ENCODE measurements at regions not wholly inside any gene's neighbourhood (a gene's known extent, or its start where the extent isn't known, plus 50 kb on each side); places are given as distances from the start of the nearest gene placed in this dataset.

DNA sequence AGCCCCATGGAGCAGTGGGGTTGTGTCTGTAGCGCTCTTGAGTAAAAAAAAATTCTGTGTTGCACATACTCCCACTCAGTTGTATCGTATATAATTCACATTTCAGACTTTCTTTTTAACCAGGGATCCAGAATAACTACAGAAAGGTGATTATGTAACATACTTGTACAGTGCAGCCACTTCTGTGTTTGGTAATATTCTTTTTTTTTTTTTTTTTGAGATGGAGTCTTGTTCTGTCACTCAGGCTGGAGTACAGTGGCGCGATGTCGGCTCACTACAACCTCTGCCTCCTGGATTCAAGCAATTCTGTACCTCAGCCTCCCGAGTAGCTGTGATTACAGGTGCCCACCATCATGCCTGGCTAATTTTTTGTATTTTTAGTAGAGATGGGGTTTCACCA lies 82.4 kb upstream of the MACF1 start:
- DNase-seq (ENCODE audit: low read depth, low spot score) (no peak), ATAC-seq (no peak), FAIRE-seq (no peak)
- no peak for TF ChIP-seq BACH1 (IDR thresholded peaks at IDR 0.05; ENCODE audit: borderline replicate concordance)
- TF ChIP-seq BRCA1 (IDR thresholded peaks at IDR 0.05; ENCODE audit: low read depth, low read length) = no peak
- no peak for TF ChIP-seq ZNF207 (IDR thresholded peaks at IDR 0.05; ENCODE audit: borderline replicate concordance)
- no peak for TF ChIP-seq ZZZ3 (IDR thresholded peaks at IDR 0.05; ENCODE audit: control insufficient read depth, insufficient read length, low read depth)
- TF ChIP-seq SMC3 (IDR thresholded peaks at IDR 0.05; ENCODE audit: borderline replicate concordance, low read length) = no peak
- no peak for TF ChIP-seq ETV6 (conservative IDR thresholded peaks at IDR 0.05 in 1 of 2, IDR thresholded peaks at IDR 0.05 in 1 of 2; ENCODE audit: borderline replicate concordance in 1 of 2, low read depth in 1 of 2)
- no peak for TF ChIP-seq CHD1 (IDR thresholded peaks at IDR 0.05; ENCODE audit: low read depth, low read length)
- no peak for TF ChIP-seq RAD21 (IDR thresholded peaks at IDR 0.05; ENCODE audit: insufficient read depth, low read depth, low read length)
- no peak for TF ChIP-seq RCOR1 (conservative IDR thresholded peaks at IDR 0.05; ENCODE audit: low read depth, low read length)
- TF ChIP-seq, protein P1, sequence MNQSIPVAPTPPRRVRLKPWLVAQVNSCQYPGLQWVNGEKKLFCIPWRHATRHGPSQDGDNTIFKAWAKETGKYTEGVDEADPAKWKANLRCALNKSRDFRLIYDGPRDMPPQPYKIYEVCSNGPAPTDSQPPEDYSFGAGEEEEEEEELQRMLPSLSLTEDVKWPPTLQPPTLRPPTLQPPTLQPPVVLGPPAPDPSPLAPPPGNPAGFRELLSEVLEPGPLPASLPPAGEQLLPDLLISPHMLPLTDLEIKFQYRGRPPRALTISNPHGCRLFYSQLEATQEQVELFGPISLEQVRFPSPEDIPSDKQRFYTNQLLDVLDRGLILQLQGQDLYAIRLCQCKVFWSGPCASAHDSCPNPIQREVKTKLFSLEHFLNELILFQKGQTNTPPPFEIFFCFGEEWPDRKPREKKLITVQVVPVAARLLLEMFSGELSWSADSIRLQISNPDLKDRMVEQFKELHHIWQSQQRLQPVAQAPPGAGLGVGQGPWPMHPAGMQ (IDR thresholded peaks at IDR 0.05; ENCODE audit: borderline replicate concordance) = no peak
- TF ChIP-seq, protein P2, sequence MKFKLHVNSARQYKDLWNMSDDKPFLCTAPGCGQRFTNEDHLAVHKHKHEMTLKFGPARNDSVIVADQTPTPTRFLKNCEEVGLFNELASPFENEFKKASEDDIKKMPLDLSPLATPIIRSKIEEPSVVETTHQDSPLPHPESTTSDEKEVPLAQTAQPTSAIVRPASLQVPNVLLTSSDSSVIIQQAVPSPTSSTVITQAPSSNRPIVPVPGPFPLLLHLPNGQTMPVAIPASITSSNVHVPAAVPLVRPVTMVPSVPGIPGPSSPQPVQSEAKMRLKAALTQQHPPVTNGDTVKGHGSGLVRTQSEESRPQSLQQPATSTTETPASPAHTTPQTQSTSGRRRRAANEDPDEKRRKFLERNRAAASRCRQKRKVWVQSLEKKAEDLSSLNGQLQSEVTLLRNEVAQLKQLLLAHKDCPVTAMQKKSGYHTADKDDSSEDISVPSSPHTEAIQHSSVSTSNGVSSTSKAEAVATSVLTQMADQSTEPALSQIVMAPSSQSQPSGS (IDR thresholded peaks at IDR 0.05; ENCODE audit: low read length) = no peak
- TF ChIP-seq RELA (IDR thresholded peaks at IDR 0.05; ENCODE audit: borderline replicate concordance, partially characterized antibody) = no peak
- TF ChIP-seq, protein P3, sequence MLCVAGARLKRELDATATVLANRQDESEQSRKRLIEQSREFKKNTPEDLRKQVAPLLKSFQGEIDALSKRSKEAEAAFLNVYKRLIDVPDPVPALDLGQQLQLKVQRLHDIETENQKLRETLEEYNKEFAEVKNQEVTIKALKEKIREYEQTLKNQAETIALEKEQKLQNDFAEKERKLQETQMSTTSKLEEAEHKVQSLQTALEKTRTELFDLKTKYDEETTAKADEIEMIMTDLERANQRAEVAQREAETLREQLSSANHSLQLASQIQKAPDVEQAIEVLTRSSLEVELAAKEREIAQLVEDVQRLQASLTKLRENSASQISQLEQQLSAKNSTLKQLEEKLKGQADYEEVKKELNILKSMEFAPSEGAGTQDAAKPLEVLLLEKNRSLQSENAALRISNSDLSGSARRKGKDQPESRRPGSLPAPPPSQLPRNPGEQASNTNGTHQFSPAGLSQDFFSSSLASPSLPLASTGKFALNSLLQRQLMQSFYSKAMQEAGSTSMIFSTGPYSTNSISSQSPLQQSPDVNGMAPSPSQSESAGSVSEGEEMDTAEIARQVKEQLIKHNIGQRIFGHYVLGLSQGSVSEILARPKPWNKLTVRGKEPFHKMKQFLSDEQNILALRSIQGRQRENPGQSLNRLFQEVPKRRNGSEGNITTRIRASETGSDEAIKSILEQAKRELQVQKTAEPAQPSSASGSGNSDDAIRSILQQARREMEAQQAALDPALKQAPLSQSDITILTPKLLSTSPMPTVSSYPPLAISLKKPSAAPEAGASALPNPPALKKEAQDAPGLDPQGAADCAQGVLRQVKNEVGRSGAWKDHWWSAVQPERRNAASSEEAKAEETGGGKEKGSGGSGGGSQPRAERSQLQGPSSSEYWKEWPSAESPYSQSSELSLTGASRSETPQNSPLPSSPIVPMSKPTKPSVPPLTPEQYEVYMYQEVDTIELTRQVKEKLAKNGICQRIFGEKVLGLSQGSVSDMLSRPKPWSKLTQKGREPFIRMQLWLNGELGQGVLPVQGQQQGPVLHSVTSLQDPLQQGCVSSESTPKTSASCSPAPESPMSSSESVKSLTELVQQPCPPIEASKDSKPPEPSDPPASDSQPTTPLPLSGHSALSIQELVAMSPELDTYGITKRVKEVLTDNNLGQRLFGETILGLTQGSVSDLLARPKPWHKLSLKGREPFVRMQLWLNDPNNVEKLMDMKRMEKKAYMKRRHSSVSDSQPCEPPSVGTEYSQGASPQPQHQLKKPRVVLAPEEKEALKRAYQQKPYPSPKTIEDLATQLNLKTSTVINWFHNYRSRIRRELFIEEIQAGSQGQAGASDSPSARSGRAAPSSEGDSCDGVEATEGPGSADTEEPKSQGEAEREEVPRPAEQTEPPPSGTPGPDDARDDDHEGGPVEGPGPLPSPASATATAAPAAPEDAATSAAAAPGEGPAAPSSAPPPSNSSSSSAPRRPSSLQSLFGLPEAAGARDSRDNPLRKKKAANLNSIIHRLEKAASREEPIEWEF (IDR thresholded peaks at IDR 0.05; ENCODE audit: insufficient replicate concordance, low read depth, low read length) = no peak
- no peak for TF ChIP-seq MTA3 (IDR thresholded peaks at IDR 0.05; ENCODE audit: borderline replicate concordance, low read length)
- TF ChIP-seq HDAC6 (IDR thresholded peaks at IDR 0.05; ENCODE audit: unreplicated experiment) = no peak
- no peak for TF ChIP-seq TBL1XR1 (IDR thresholded peaks at IDR 0.05; ENCODE audit: low read depth, low read length)
- no peak for TF ChIP-seq POLR2AphosphoS2 (IDR thresholded peaks at IDR 0.05; ENCODE audit: low read depth, low read length)
- TF ChIP-seq BCL11A (IDR thresholded peaks at IDR 0.05; ENCODE audit: low read depth, low read length) = no peak
- TF ChIP-seq KDM1A (IDR thresholded peaks at IDR 0.05; ENCODE audit: borderline replicate concordance) = no peak
- in situ Hi-C loops (cut with MboI) = no loop called here
- Histone ChIP-seq H3K9me3 (replicated peaks; ENCODE audit: control insufficient read depth, insufficient read depth, low read length) (no peaks in the 10 kb centered on the region), H3K4me3 (no peak overlapping the region), H3K9ac (ENCODE audit: control insufficient read depth, insufficient read depth, low read length) (no peak overlapping the region), H3K79me2 (ENCODE audit: control insufficient read depth, insufficient read depth, low read length) (peaks cover 14% of the 10 kb centered on the region), H3K4me1 (ENCODE audit: control insufficient read depth, insufficient read depth, low read length) (no peaks in the 10 kb centered on the region), H3K27ac (ENCODE audit: control insufficient read depth, insufficient read depth) (no peak overlapping the region), H3K36me3 (ENCODE audit: control insufficient read depth in 2 of 2, insufficient read depth in 2 of 2, low read length in 1 of 2) (peaks cover 0 to 5% of the 10 kb centered on the region in 2 experiments; a peak in 2 of 4 replicates), H3K4me2 (ENCODE audit: control insufficient read depth, insufficient read depth) (no peak overlapping the region), H2AFZ (ENCODE audit: control insufficient read depth, low read depth, low read length) (no peak overlapping the region), H3K27me3 (replicated peaks in 1 of 2; ENCODE audit: control insufficient read depth in 2 of 2, insufficient read depth in 2 of 2, low read length in 1 of 2) (no peaks in the 10 kb centered on the region), H4K20me1 (ENCODE audit: control insufficient read depth, insufficient read depth) (no peaks in the 10 kb centered on the region)
- ChIA-PET SMC1A (ENCODE audit: uncharacterized antibody, unreplicated experiment) (interaction anchor here (0.8 to 1.1 kb wide), 2 partner anchors 70 to 136 kb away, joined by 3 to 4 read pairs; no protein-coding TSS in a partner anchor), POLR2A (no interaction called here), RAD21 (ENCODE audit: unreplicated experiment) (no interaction called here), CTCF (interaction anchor here (0.7 to 1.1 kb wide), 2 partner anchors 70 to 137 kb away, joined by 3 to 4 read pairs; no protein-coding TSS in a partner anchor)
- no TSS peak for BruUV-seq (replicated peaks)
- WGBS (ENCODE audit: insufficient coverage, insufficient replicate concordance, low lambda C conversion rate, missing lambda C conversion rate) = 88% methylated on average over 6 of the region's 6 CpGs
- intact Hi-C loops (cut with micrococcal nuclease; ENCODE audit: unreplicated experiment) = no loop called here

Data from GM12878 (cell line).